Prostate gland (tissue), 2 donors: ENCODE measurements at regions not wholly inside any gene's neighbourhood (a gene's known extent, or its start where the extent isn't known, plus 50 kb on each side); places are given as distances from the start of the nearest gene placed in this dataset.

Experiments used
- CTCF ChIP-seq, 4 experiments: fragments of 200-600 bp in 2 of 4; fragments of 450-650 bp in 2 of 4; sonication (generic) in 2 of 4; IDR thresholded peaks; 1 replicate in 3 of 4; 2 replicates in 1 of 4; pipeline ENCODE4 v1.5.1; 2016 to 2019; ENCODE audit warnings: antibody characterized with exemption in 4 of 4, mild to moderate bottlenecking in 2 of 4, moderate library complexity in 2 of 4
- POLR2A ChIP-seq: fragments of 450-650 bp; IDR thresholded peaks from one replicate; pipeline ENCODE4 v1.6.1; 2016; ENCODE audit warnings: antibody characterized with exemption, mild to moderate bottlenecking

- TF ChIP-seq CTCF (IDR thresholded peaks at IDR 0.05), result no peak
- TF ChIP-seq POLR2A, result no peak
Observed at GRCh38 chr4:181967401-181967800, 275.8 kb upstream of the TENM3 start.
